Gastrocnemius medialis (tissue), 4 donors: ENCODE measurements at regions not wholly inside any gene's neighbourhood (a gene's known extent, or its start where the extent isn't known, plus 50 kb on each side); places are given as distances from the start of the nearest gene placed in this dataset.

Source experiments
- POLR2A ChIP-seq, 2 donors: fragments of 450-650 bp; IDR thresholded peaks; one replicate each; pipeline ENCODE4 v1.6.1; 2017; ENCODE audit warnings: antibody characterized with exemption in 2 of 2, mild to moderate bottlenecking in 2 of 2, moderate library complexity in 2 of 2
- TF ChIP-seq, protein P1 (sequence below), 5 experiments: fragments of 450-650 bp in 3 of 5; fragments of 200-600 bp in 2 of 5; sonication (generic) in 2 of 5; IDR thresholded peaks in 4 of 5; conservative IDR thresholded peaks in 1 of 5; 1 replicate in 4 of 5; 2 replicates in 1 of 5; pipeline ENCODE4 v1.5.1; 2016 to 2019; ENCODE audit warnings: antibody characterized with exemption in 5 of 5, mild to moderate bottlenecking in 3 of 5, moderate library complexity in 3 of 5

DNA sequence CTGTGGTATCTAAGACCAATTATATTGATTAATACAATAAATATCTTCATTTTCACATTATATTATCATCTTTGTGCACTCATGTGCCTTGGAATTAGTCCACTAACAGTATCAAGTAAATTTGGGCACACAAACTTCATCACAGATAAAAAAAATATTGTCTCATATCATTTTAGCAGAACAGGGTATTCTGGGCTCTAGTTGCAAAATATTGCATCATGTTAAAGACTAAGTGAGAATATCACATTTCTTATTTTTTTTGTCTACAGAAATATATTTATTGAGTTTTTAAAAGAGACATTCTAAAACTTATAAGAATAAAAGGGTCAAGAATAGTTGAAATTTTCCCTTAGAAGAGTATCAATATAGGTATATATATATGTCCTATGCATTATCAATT, 754.1 kb upstream of the MAN1A1 start:
- TF ChIP-seq, protein P1, sequence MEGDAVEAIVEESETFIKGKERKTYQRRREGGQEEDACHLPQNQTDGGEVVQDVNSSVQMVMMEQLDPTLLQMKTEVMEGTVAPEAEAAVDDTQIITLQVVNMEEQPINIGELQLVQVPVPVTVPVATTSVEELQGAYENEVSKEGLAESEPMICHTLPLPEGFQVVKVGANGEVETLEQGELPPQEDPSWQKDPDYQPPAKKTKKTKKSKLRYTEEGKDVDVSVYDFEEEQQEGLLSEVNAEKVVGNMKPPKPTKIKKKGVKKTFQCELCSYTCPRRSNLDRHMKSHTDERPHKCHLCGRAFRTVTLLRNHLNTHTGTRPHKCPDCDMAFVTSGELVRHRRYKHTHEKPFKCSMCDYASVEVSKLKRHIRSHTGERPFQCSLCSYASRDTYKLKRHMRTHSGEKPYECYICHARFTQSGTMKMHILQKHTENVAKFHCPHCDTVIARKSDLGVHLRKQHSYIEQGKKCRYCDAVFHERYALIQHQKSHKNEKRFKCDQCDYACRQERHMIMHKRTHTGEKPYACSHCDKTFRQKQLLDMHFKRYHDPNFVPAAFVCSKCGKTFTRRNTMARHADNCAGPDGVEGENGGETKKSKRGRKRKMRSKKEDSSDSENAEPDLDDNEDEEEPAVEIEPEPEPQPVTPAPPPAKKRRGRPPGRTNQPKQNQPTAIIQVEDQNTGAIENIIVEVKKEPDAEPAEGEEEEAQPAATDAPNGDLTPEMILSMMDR (IDR thresholded peaks at IDR 0.05 in 4 of 5, conservative IDR thresholded peaks at IDR 0.05 in 1 of 5): no peak
- no peak for TF ChIP-seq POLR2A (IDR thresholded peaks at IDR 0.05)
